ENCODE measurements at regions not wholly inside any gene's neighbourhood (a gene's known extent, or its start where the extent isn't known, plus 50 kb on each side); places are given as distances from the start of the nearest gene placed in this dataset.

DNA sequence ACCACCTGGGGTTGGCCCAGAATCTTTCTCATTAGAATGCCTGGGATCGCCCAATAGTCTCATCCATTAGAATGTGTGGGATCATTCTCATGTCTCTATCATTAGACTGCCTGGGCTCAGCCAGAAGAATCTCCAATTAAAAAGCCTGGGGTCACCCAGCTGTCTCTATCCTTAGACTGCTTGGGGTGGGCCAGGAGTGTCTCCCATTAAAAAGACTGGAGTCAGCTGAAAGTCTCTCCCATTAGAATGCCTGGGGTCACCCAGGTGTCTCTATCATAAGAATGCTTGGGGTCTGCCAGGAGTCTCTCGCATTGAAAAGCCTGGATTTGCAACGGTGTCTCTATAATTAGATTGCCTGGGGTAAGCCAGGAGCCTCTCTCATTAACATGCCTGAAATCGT lies 2225.7 kb downstream of the TP53TG3F start:
- H3K27ac ChIP-seq: no peak overlapping the region
- intact Hi-C loops (cut with DNase I): no loop called here
- H3K9me3 ChIP-seq: no peaks in the 10 kb centered on the region
- no peak for DNase-seq (ENCODE audit: low spot score)
- H3K27me3 ChIP-seq (replicated peaks; ENCODE audit: insufficient read depth): no peaks in the 10 kb centered on the region
- 64% methylated on average over 4 of the region's 4 CpGs for WGBS
- H3K36me3 ChIP-seq: no peaks in the 10 kb centered on the region
- TF ChIP-seq, protein P1, sequence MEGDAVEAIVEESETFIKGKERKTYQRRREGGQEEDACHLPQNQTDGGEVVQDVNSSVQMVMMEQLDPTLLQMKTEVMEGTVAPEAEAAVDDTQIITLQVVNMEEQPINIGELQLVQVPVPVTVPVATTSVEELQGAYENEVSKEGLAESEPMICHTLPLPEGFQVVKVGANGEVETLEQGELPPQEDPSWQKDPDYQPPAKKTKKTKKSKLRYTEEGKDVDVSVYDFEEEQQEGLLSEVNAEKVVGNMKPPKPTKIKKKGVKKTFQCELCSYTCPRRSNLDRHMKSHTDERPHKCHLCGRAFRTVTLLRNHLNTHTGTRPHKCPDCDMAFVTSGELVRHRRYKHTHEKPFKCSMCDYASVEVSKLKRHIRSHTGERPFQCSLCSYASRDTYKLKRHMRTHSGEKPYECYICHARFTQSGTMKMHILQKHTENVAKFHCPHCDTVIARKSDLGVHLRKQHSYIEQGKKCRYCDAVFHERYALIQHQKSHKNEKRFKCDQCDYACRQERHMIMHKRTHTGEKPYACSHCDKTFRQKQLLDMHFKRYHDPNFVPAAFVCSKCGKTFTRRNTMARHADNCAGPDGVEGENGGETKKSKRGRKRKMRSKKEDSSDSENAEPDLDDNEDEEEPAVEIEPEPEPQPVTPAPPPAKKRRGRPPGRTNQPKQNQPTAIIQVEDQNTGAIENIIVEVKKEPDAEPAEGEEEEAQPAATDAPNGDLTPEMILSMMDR (IDR thresholded peaks at IDR 0.05): no peak
- no peak for TF ChIP-seq POLR2A (IDR thresholded peaks at IDR 0.05)
- no peak for TF ChIP-seq POLR2AphosphoS5 (IDR thresholded peaks at IDR 0.05)
- no peaks in the 10 kb centered on the region for H3K4me1 ChIP-seq (replicated peaks)
- no peak overlapping the region for H3K4me3 ChIP-seq

DNA sequence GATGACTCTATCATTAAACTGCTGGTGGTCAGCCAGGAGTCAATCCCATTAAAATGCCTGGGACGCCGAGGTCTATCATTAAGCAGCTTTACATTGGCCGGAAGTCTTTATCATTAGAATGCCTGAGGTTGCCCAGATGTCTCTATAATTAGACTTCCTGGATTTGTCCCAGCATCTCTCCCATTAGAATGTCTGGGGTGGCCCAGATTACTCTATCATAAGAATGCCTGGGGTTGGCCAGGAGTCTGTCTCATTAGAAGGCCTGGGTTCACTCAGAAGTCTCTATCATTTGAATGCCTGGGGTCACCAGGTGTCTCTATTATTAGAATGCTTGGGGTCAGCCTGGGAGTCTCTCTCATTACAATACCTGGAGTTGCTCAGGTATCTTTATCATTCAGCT lies 2227.2 kb downstream of the TP53TG3F start:
- Histone ChIP-seq H3K27me3 (replicated peaks; ENCODE audit: insufficient read depth) (no peaks in the 10 kb centered on the region), H3K4me1 (replicated peaks) (no peaks in the 10 kb centered on the region), H3K36me3 (no peaks in the 10 kb centered on the region), H3K9me3 (no peaks in the 10 kb centered on the region), H3K27ac (no peak overlapping the region), H3K4me3 (no peak overlapping the region)
- WGBS: 88% methylated on average over 3 of the region's 3 CpGs
- TF ChIP-seq POLR2A (IDR thresholded peaks at IDR 0.05) (no peak), POLR2AphosphoS5 (IDR thresholded peaks at IDR 0.05) (no peak)
- TF ChIP-seq, protein P1 (IDR thresholded peaks at IDR 0.05): no peak
- no peak for DNase-seq (ENCODE audit: low spot score)
- intact Hi-C loops (cut with DNase I): no loop called here

DNA sequence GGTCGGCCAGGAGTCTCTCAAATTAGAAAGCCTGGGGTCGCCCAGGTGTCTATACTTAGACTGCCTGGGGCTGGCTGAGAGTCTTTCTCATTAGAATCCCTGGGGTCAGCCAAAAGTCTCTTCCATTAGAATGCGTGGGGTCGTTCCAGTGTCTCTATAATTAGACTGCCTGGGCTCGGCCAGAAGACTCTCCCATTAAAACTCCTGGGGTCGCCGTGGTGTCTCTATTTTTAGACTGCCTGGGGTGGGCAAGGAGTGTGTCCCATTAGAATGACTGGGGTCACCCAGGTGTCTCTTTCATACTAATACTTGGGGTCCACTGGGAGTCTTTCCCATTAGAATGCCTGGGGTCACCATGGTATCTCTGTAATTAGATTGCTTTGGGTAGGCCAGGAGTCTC lies 2227.7 kb downstream of the TP53TG3F start:
- WGBS: 57% methylated on average over 7 of the region's 7 CpGs
- Histone ChIP-seq H3K4me3 (no peak overlapping the region), H3K4me1 (replicated peaks) (no peaks in the 10 kb centered on the region), H3K27ac (no peak overlapping the region), H3K36me3 (no peaks in the 10 kb centered on the region), H3K27me3 (replicated peaks; ENCODE audit: insufficient read depth) (no peaks in the 10 kb centered on the region), H3K9me3 (no peaks in the 10 kb centered on the region)
- TF ChIP-seq POLR2AphosphoS5 (IDR thresholded peaks at IDR 0.05) (no peak), POLR2A (IDR thresholded peaks at IDR 0.05) (no peak)
- intact Hi-C loops (cut with DNase I): no loop called here
- DNase-seq (ENCODE audit: low spot score): no peak

DNA sequence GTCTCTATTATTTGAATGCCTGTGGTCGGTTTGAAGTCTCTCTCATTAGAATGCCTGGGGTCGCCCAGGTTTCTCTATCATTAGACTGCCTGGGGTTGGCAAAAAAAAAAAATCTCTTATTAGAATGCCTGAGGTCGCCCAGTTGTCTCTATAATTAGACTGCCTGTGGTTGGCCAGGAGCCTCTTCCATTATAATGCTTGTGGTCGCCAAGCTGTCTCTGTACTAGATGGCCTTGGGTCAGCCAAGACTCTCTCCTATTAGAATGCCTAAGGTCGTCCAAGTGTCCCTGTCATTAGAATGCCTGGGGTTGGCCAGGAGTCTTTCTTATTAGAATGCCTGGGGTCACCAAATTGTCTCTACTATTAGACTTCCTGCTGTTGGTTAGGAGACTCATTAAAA lies 2228.4 kb downstream of the TP53TG3F start:
- WGBS: 53% methylated on average over 5 of the region's 5 CpGs
- H3K9me3 ChIP-seq: no peaks in the 10 kb centered on the region
- no peaks in the 10 kb centered on the region for H3K36me3 ChIP-seq
- no peak overlapping the region for H3K4me3 ChIP-seq
- DNase-seq (ENCODE audit: low spot score): no peak
- H3K27me3 ChIP-seq (replicated peaks; ENCODE audit: insufficient read depth): no peaks in the 10 kb centered on the region
- H3K27ac ChIP-seq: no peak overlapping the region
- intact Hi-C loops (cut with DNase I): no loop called here
- TF ChIP-seq POLR2AphosphoS5 (IDR thresholded peaks at IDR 0.05) (no peak), POLR2A (IDR thresholded peaks at IDR 0.05) (no peak)
- TF ChIP-seq, protein P1 (IDR thresholded peaks at IDR 0.05): no peak
- no peaks in the 10 kb centered on the region for H3K4me1 ChIP-seq (replicated peaks)

DNA sequence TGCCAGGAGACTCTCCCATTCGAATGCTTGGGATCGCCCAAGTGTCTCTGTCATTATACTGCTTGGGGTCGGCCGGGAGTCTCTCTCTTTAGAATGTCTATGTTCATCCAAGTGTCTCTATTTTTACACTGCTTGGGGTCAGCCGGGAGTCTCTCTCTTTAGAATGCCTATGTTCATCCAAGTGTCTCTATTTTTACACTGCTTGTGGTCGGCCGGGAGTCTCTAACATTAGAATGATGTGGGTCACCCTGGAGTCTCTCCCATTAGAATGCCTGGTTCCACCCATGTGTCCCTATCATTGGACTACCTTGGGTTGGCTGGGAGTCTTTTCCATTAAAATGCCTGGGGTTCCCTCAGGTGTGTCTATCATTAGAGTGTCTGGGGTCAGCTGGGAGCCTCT lies 2230.4 kb downstream of the TP53TG3F start:
- intact Hi-C loops (cut with DNase I): no loop called here
- Histone ChIP-seq H3K4me1 (replicated peaks) (no peaks in the 10 kb centered on the region), H3K27ac (no peak overlapping the region), H3K9me3 (no peaks in the 10 kb centered on the region), H3K36me3 (no peaks in the 10 kb centered on the region), H3K4me3 (no peak overlapping the region), H3K27me3 (replicated peaks; ENCODE audit: insufficient read depth) (no peaks in the 10 kb centered on the region)
- no peak for TF ChIP-seq POLR2A (IDR thresholded peaks at IDR 0.05)
- TF ChIP-seq POLR2AphosphoS5 (IDR thresholded peaks at IDR 0.05): no peak
- TF ChIP-seq, protein P1 (IDR thresholded peaks at IDR 0.05): no peak
- no peak for DNase-seq (ENCODE audit: low spot score)
- 86% methylated on average over 7 of the region's 7 CpGs for WGBS

Measured in prostate gland (tissue), 2 donors.